Psoas muscle (tissue), 7 donors: ENCODE measurements at regions not wholly inside any gene's neighbourhood (a gene's known extent, or its start where the extent isn't known, plus 50 kb on each side); places are given as distances from the start of the nearest gene placed in this dataset.
A peak's percentile ranks its signal among the peaks of the same experiment; 100 is the strongest.
"Not testable (repeated sequence)": the region's sequence is repeated elsewhere in the genome, so short reads cannot be mapped to it uniquely, and the experiment has no call there.

Source experiments
- ATAC-seq, 4 donors: fragments of 200-7000 bp; cut with Tn5 transposase; one replicate each; pipeline ENCODE4 v1.9.1; 2020; ENCODE audit warnings: moderate library complexity in 3 of 4, mild to moderate bottlenecking in 2 of 4
- DNase-seq, 2 donors: peaks; one replicate each; pipeline ENCODE4 v3.0.0-alpha.2; 2020
- H3K27ac ChIP-seq: fragments of 200-600 bp; one replicate; pipeline ENCODE4 v1.8.0; 2022
- H3K27me3 ChIP-seq, 3 donors: fragments of 200-600 bp in 1 of 3; one replicate each; pipeline versions ENCODE4 v1.6.1 to v1.8.0; 2013 to 2022; ENCODE audit warnings: low read length in 2 of 3, mild to moderate bottlenecking in 2 of 3, moderate library complexity in 1 of 3; ENCODE audit not compliant: insufficient read depth in 3 of 3
- H3K36me3 ChIP-seq, 2 donors: fragments of 200-600 bp in 1 of 2; one replicate each; pipeline versions ENCODE4 v1.6.1 to v1.8.0; 2013 to 2022; ENCODE audit warnings: low read depth in 1 of 2, mild to moderate bottlenecking in 1 of 2, moderate library complexity in 1 of 2; ENCODE audit not compliant: insufficient read depth in 1 of 2
- H3K4me1 ChIP-seq: fragments of 200-600 bp; one replicate; pipeline ENCODE4 v1.8.0; 2022
- H3K4me3 ChIP-seq: fragments of 200-600 bp; one replicate; pipeline ENCODE4 v1.8.0; 2022; ENCODE audit warnings: mild to moderate bottlenecking
- H3K9me3 ChIP-seq: fragments of 200-600 bp; one replicate; pipeline ENCODE4 v1.8.0; 2022
- CTCF ChIP-seq: fragments of 200-600 bp; IDR thresholded peaks from one replicate; pipeline ENCODE4 v1.8.0; 2022; ENCODE audit warnings: antibody characterized with exemption
- WGBS, 3 donors: extraction: QIAGEN DNeasy Blood & Tissue Kit; methylation state at CpG; one replicate each; pipeline versions ENCODE4 v1.1.6 to v1.1.7; 2013; 5-methylcytosine and 5-hydroxymethylcytosine counted together
- intact Hi-C, 2 donors: fragments of 100-400 bp; cut with DNase I; formaldehyde crosslinking; loops; one replicate each; pipeline versions ENCODE4 v1.11.0 to v1.14.2; 2022
- donor health status: healthy with polysubstance abuse.
- donor health status: DM: no; HTN: no; CAD: no; lungs with moderate emphysema.
- donor health status: Bipolar disorder and iron deficiency.
- donor health status: healthy.
- donor health status: DM: yes; HTN: yes; CAD: no.
- donor health status: DM: no; HTN: no; CAD: no.
- donor health status: DM: yes; HTN: yes; CAD: no.

GRCh38 chr3:13137941-13138832 lies 65.0 kb upstream of the IQSEC1 start:
- Histone ChIP-seq H3K4me1 (no peaks in the 10 kb centered on the region), H3K9me3 (no peaks in the 10 kb centered on the region), H3K4me3 (no peak overlapping the region), H3K27ac (no peak overlapping the region), H3K36me3 (no peaks in the 10 kb centered on the region), H3K27me3 (no peaks in the 10 kb centered on the region)
- WGBS, 3 donors: 52 to 70% (median 59%) methylated on average over 18 of the region's 18 CpGs
- TF ChIP-seq CTCF: no peak
- DNase-seq (no peak), ATAC-seq (no peak)
- intact Hi-C loops: no loop called here

- H3K4me3 ChIP-seq, H3K27me3 ChIP-seq, DNase-seq, ATAC-seq, H3K4me1 ChIP-seq, H3K36me3 ChIP-seq, H3K27ac ChIP-seq, H3K9me3 ChIP-seq, intact Hi-C loops: not testable (repeated sequence)
- WGBS, 3 donors: 96 to 98% (median 96%) methylated on average over 6 of the region's 6 CpGs
Measured at GRCh38 chr3:13136848-13137247, 63.6 kb upstream of the IQSEC1 start.

- H3K27ac ChIP-seq: no peak overlapping the region
- intact Hi-C loops: no loop called here
- no peaks in the 10 kb centered on the region for H3K4me1 ChIP-seq
- no peaks in the 10 kb centered on the region for H3K36me3 ChIP-seq
- ATAC-seq: no peak
- WGBS, 3 donors: 84 to 88% (median 86%) methylated on average over 11 of the region's 11 CpGs
- H3K4me3 ChIP-seq: no peak overlapping the region
- H3K27me3 ChIP-seq: no peaks in the 10 kb centered on the region
- TF ChIP-seq CTCF: no peak
- no peaks in the 10 kb centered on the region for H3K9me3 ChIP-seq
- no peak for DNase-seq
Measured at GRCh38 chr3:13136426-13136825, 63.2 kb upstream of the IQSEC1 start.

- intact Hi-C loops: no loop called here
- ATAC-seq: peak in 1 of 4 donors; percentile 30
- no peaks in the 10 kb centered on the region for H3K27me3 ChIP-seq
Measured at GRCh38 chr3:13135811-13136321, 62.6 kb upstream of the IQSEC1 start.

More at GRCh38 chr3:13135811-13136321, 62.6 kb upstream of the IQSEC1 start:
- no peaks in the 10 kb centered on the region for H3K36me3 ChIP-seq
- no peaks in the 10 kb centered on the region for H3K9me3 ChIP-seq
- no peak for DNase-seq
- TF ChIP-seq CTCF: no peak
- no peak overlapping the region for H3K27ac ChIP-seq
- no peaks in the 10 kb centered on the region for H3K4me1 ChIP-seq
- no peak overlapping the region for H3K4me3 ChIP-seq
- WGBS, 3 donors: 77 to 79% (median 77%) methylated on average over 19 of the region's 19 CpGs
